ENCODE measurements at regions not wholly inside any gene's neighbourhood (a gene's known extent, or its start where the extent isn't known, plus 50 kb on each side); places are given as distances from the start of the nearest gene placed in this dataset.

GRCh38 chr15:68871507-68871906 is 50.8 kb upstream of the ANP32A start:
- no peak overlapping the region for H3K27ac ChIP-seq (ENCODE audit: low read depth, low read length)

GRCh38 chr15:68874788-68875187 is 54.1 kb upstream of the ANP32A start:
- Histone ChIP-seq H3K27ac (ENCODE audit: low read depth, low read length) (peak overlapping the region; percentile 59), H3K9ac (ENCODE audit: low read depth, low read length) (no peak overlapping the region), H3K36me3 (ENCODE audit: control insufficient read depth, insufficient read depth, low read length) (no peaks in the 10 kb centered on the region)

More at GRCh38 chr15:68871507-68871906, 50.8 kb upstream of the ANP32A start:
- Histone ChIP-seq H3K4me1 (ENCODE audit: control insufficient read depth, insufficient read depth, low read length) (peaks cover 4% of the 10 kb centered on the region), H3K9me3 (ENCODE audit: control insufficient read depth, insufficient read depth, low read length) (no peaks in the 10 kb centered on the region), H3K27me3 (ENCODE audit: control insufficient read depth, insufficient read depth, low read length) (peaks cover 12% of the 10 kb centered on the region), H3K4me3 (ENCODE audit: low read depth, low read length) (no peak overlapping the region), H3K36me3 (ENCODE audit: control insufficient read depth, insufficient read depth, low read length) (no peaks in the 10 kb centered on the region), H3K9ac (ENCODE audit: low read depth, low read length) (no peak overlapping the region)

GRCh38 chr15:68875377-68876116 is 54.8 kb upstream of the SPESP1 start:
- peaks cover 4% of the 10 kb centered on the region for H3K4me1 ChIP-seq (ENCODE audit: control insufficient read depth, insufficient read depth, low read length)
- H3K9me3 ChIP-seq (ENCODE audit: control insufficient read depth, insufficient read depth, low read length): no peaks in the 10 kb centered on the region
- peaks cover 12% of the 10 kb centered on the region for H3K27me3 ChIP-seq (ENCODE audit: control insufficient read depth, insufficient read depth, low read length)
- peak overlapping the region; percentile 14; the same call in 1 of the 2 replicates for H3K9ac ChIP-seq (ENCODE audit: low read depth, low read length)
- no peaks in the 10 kb centered on the region for H3K36me3 ChIP-seq (ENCODE audit: control insufficient read depth, insufficient read depth, low read length)
- peak overlapping the region; percentile 63 for H3K4me3 ChIP-seq (ENCODE audit: low read depth, low read length)
- peak overlapping the region; percentile 59 for H3K27ac ChIP-seq (ENCODE audit: low read depth, low read length)

More at GRCh38 chr15:68874788-68875187, 54.1 kb upstream of the ANP32A start:
- no peaks in the 10 kb centered on the region for H3K9me3 ChIP-seq (ENCODE audit: control insufficient read depth, insufficient read depth, low read length)
- H3K27me3 ChIP-seq (ENCODE audit: control insufficient read depth, insufficient read depth, low read length): peaks cover 12% of the 10 kb centered on the region
- peak overlapping the region; percentile 63 for H3K4me3 ChIP-seq (ENCODE audit: low read depth, low read length)
- peaks cover 4% of the 10 kb centered on the region for H3K4me1 ChIP-seq (ENCODE audit: control insufficient read depth, insufficient read depth, low read length)

- no peaks in the 10 kb centered on the region for H3K36me3 ChIP-seq (ENCODE audit: control insufficient read depth, insufficient read depth, low read length)
These were observed 52.7 kb upstream of the SPESP1 start for GRCh38 chr15:68877626-68878025.

GRCh38 chr15:68880382-68880781 is 49.9 kb upstream of the SPESP1 start:
- H3K27me3 ChIP-seq (ENCODE audit: control insufficient read depth, insufficient read depth, low read length): no peaks in the 10 kb centered on the region
- no peaks in the 10 kb centered on the region for H3K36me3 ChIP-seq (ENCODE audit: control insufficient read depth, insufficient read depth, low read length)
- H3K9ac ChIP-seq (ENCODE audit: low read depth, low read length): no peak overlapping the region
- no peaks in the 10 kb centered on the region for H3K9me3 ChIP-seq (ENCODE audit: control insufficient read depth, insufficient read depth, low read length)
- H3K4me3 ChIP-seq (ENCODE audit: low read depth, low read length): no peak overlapping the region
- H3K4me1 ChIP-seq (ENCODE audit: control insufficient read depth, insufficient read depth, low read length): peaks cover 7% of the 10 kb centered on the region; the same call in 1 of the 2 replicates
- no peak overlapping the region for H3K27ac ChIP-seq (ENCODE audit: low read depth, low read length)

More at GRCh38 chr15:68877626-68878025, 52.7 kb upstream of the SPESP1 start:
- H3K9me3 ChIP-seq (ENCODE audit: control insufficient read depth, insufficient read depth, low read length): no peaks in the 10 kb centered on the region
- H3K4me1 ChIP-seq (ENCODE audit: control insufficient read depth, insufficient read depth, low read length): peaks cover 4% of the 10 kb centered on the region
- H3K4me3 ChIP-seq (ENCODE audit: low read depth, low read length): no peak overlapping the region
- peaks cover 12% of the 10 kb centered on the region for H3K27me3 ChIP-seq (ENCODE audit: control insufficient read depth, insufficient read depth, low read length)
- H3K9ac ChIP-seq (ENCODE audit: low read depth, low read length): no peak overlapping the region
- H3K27ac ChIP-seq (ENCODE audit: low read depth, low read length): no peak overlapping the region

All from HUES48 (cell line).